GM18508 (cell line): ENCODE measurements at regions not wholly inside any gene's neighbourhood (a gene's known extent, or its start where the extent isn't known, plus 50 kb on each side); places are given as distances from the start of the nearest gene placed in this dataset.
"Not testable (repeated sequence)": the region's sequence is repeated elsewhere in the genome, so short reads cannot be mapped to it uniquely, and the experiment has no call there.

Experiments
- ATAC-seq: cut with Tn5 transposase; IDR thresholded peaks from one replicate; pipeline ENCODE4 v1.9.1; 2021; ENCODE audit warnings: moderate number of reproducible peaks; ENCODE audit not compliant: insufficient read depth, unreplicated experiment

DNA sequence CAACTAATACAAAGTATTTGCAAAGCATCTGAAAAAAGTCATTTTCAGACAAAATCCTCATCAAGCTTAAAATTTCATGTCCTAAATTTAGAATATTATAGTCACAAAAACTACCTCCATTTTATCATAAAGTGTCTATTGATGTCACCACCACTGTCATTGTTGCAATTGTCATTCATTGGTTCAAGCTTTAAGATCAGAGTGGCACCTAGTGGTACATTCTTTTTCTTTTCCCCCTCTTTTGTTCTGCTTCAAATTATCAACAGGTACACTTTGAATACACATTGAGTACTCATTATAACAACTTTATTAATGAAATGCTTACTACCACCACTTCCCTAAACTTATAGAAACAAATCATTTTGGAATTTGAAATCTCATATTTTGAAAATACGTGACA, 379.8 kb downstream of the SEC23A start:
- ATAC-seq = no peak

GRCh38 chr14:38721822-38722431, 381.1 kb downstream of the SEC23A start:
- ATAC-seq = peak; percentile 81

DNA sequence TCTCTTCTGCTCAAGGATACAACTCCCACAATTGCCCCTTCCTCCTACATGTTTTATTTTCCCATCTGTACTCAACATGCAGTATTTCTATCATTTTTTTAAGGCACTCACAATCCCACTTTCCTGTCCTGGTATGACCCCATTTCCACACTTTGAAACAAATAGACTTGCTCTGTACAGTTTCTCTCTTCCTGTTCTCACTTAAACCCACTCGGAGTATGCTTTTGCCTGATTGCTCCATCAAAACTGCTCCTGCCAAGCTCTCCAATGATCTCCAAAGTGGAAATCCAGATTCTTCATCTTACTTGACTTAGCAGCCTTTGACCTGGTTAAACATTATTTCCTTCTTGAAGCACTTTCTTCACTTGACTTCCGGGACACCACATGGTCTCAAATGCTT, 384.5 kb downstream of the SEC23A start:
- no peak for ATAC-seq

GRCh38 chr14:38716926-38717325, 386.1 kb downstream of the SEC23A start:
- no peak for ATAC-seq

DNA sequence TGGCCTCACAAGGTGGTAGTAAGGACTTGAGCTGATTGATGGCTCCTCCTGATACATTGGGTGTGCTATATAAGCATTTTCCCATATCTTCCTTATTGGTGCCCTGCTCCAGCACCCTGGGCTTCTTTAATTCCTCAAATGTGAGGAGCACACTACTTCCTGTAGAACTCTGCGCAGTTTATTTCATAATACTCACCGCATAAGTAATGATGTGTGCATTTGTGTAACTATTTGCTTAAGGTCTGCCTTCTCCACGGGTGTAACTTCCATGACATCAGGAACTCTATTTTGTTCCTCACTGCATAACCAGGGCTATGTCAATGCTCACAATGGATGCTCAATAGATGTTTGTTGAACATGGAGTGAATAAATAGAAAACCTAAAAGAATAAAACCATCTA, 392.2 kb downstream of the SEC23A start:
- ATAC-seq = no peak

DNA sequence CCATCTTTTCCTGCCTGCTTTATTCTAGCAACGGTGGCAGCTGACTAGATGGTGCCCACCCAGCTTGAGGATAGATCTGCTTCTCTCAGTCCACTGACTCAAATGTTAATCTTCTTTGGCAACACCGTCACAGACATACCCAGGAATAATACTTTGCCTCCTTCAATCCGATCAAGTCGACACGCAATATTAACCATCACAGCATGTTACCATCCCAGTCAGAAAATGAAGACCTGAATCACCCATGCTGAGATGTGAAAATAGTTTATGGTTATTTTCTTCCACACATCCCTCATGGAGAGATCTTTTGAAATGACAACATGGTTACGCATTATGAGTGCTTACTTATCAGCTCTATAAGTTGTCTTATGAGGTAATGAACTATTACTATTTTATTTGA, 392.8 kb downstream of the SEC23A start:
- no peak for ATAC-seq

DNA sequence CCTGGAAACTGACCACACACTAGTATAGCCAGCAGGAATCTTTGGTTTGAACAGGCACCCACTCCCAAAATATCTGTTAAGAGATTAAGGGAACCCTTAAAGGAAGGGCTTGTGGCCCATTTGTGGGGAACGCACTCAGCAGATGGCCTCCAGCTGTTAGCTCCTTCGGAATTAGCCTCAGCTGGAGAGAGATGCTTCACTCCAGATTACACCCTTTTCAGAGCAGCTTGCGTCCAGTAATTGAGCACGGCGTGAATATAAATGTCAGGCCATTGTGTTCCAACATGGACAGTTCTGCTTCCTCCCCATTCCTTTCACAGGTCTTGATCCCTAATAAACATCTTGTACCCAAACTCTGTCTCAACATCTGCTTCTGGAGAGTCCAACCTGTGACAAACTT, 397.8 kb downstream of the SEC23A start:
- ATAC-seq = no peak

DNA sequence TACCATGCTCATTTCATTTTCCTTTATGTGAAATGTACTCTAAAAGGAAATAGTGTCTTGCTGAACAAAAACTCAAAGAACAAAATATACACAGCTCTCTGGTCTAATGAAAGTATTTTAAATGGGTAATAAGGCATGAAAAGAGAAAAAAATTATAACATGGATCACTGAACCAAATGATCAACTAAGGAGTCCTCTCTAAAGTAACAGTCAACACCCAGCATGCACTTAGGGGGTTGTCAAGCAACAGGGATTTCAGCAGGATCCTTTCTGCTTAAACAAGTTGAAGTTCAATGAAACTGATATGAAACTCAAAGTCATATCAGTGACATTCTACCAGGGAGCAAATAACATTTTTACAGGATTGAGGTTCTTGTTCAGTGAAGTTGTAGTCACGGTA, 398.8 kb downstream of the SEC23A start:
- ATAC-seq = no peak

DNA sequence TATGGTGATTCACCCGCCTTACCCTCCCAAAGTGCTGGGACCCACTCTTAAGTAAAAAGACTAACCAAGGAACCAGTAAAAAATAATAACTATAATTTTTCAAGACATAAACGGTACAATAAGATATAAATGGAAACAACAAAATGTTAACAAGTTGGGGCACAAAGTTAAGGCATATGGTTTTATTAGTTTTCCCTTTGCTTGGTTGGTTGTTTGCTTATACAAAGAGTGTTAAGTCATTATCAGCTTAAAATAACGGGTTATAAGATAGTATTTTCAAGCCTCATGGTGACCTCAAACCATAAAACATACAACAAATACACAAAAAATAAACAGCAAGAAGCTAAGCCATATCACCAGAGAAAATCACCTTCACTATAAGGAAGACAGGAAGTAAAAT, 406.1 kb downstream of the SEC23A start:
- ATAC-seq = no peak

DNA sequence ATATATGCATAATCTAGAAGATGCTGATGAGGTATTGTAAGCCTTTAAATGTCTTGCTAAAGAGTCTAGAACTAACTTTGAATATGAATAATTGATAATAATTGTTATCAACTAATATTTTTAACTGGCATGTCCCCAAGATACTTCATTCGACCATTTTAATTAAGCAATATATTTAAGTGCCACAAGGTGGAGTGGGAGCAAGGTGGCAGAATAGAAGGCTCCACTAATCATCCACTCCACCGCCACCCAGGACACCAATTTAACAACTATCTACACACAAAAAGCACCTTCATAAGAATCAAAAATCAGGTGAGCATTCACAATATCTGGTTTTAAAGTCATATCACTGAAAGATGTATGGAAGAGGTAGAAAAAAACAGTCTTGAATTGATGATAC, 409.6 kb downstream of the SEC23A start:
- ATAC-seq = no peak

- no peak for ATAC-seq
These were observed 413.1 kb upstream of the CLEC14A start for GRCh38 chr14:38669027-38669426.

DNA sequence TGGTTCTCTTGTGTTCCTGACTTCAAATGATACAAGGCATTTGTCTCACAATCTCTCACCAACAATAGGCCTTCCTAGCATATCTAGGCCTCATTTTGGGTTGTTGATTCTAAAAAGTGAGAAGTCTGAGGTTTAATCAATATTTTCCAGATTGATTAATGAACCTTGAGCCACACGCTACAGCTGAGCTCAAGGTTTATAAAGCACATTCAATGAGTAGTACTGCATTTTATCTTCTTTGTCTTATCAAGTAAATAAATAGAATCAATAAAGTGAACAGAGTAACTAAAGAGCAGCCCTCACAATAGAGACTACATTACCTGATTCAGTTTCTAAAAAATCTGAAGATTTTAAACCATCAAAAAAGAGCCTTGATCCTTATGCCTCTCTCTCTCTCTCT, 407.5 kb upstream of the CLEC14A start:
- no peak for ATAC-seq

- no peak for ATAC-seq
These were observed 406.9 kb upstream of the CLEC14A start for GRCh38 chr14:38662781-38663180.

- ATAC-seq = no peak
These were observed 390.5 kb upstream of the CLEC14A start for GRCh38 chr14:38646391-38646790.

- not testable (repeated sequence) for ATAC-seq
These were observed 379.0 kb upstream of the CLEC14A start for GRCh38 chr14:38634913-38635312.

DNA sequence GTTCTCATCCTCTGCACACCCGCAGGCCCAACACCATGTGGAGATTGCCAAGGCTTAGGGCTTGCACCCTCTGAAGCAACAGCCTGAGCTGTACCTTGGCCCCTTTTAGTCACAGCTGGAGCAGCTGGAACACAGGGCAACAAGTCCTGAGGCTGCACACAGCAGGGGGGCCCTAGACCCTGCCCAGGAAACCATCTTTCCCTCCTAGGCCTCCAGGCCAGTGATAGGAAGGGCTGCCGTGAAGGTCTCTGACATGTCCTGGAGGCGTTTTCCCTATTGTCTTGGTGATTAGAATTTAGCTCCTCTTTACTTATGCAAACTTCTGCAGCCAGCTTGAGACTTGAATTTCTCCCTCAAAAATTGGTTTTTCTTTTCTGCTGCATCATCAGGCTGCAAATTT, 373.5 kb upstream of the CLEC14A start:
- ATAC-seq = no peak

GRCh38 chr14:38627163-38627562, 371.3 kb upstream of the CLEC14A start:
- ATAC-seq = no peak

DNA sequence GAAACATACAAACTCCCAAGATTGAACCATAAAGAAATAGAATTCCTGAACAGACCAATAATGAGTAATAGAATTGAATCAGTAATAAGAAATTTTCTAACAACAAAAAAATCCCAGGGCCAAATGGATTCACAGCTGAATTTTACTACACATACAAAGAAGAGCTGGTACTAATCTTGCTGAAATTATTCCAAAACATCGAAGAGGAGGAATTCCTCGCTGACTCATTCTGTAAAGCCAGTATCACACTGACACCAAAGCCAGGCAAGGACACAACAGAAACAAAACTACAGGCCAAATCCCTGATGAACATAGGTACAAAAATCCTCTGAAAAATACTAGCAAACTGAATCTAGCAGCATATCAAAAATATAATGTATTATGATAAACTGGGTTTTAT, 367.8 kb upstream of the CLEC14A start:
- no peak for ATAC-seq

DNA sequence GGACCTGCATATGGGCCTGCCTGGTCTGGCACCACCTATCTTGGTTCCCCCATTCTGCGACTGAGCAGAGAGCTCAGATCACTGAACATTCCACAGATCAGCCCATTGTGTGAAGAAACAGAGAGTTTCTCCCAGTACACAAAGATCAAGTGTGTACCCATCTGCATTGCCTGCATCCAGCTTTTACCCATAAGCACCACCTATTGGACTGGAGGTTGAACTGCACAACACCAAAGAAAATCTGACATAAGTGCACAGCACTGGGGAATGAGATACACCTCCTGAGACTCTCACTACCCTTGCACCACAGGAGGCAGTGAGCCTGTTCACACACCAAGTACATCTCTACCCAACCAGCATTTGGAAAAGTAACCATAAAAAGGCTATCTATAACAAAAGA, 362.6 kb upstream of the CLEC14A start:
- no peak for ATAC-seq

- ATAC-seq = no peak
These were observed 361.1 kb upstream of the CLEC14A start for GRCh38 chr14:38616959-38617358.

DNA sequence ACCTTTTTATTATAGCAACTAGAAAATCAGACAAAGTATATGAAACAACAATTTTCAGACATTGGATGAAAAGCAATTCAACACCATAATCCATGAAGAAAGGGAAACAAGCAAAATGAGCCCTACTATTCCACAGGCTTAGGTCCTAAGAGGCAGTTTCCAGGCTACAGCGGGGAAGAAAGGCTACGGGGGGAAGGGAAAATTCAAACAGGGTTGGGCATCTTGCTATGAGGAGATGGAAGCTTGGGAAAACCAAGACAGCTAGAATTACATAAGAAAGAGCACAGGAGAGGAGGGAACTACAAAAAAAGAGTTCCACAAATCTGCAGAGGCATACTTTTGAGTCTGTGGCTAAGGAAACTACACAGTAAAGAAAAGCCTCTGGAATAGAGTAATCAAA, 356.0 kb upstream of the CLEC14A start:
- ATAC-seq = no peak

GRCh38 chr14:38608244-38608643, 352.4 kb upstream of the CLEC14A start:
- ATAC-seq = no peak
